ENCODE measurements at regions not wholly inside any gene's neighbourhood (a gene's known extent, or its start where the extent isn't known, plus 50 kb on each side); places are given as distances from the start of the nearest gene placed in this dataset.

DNA sequence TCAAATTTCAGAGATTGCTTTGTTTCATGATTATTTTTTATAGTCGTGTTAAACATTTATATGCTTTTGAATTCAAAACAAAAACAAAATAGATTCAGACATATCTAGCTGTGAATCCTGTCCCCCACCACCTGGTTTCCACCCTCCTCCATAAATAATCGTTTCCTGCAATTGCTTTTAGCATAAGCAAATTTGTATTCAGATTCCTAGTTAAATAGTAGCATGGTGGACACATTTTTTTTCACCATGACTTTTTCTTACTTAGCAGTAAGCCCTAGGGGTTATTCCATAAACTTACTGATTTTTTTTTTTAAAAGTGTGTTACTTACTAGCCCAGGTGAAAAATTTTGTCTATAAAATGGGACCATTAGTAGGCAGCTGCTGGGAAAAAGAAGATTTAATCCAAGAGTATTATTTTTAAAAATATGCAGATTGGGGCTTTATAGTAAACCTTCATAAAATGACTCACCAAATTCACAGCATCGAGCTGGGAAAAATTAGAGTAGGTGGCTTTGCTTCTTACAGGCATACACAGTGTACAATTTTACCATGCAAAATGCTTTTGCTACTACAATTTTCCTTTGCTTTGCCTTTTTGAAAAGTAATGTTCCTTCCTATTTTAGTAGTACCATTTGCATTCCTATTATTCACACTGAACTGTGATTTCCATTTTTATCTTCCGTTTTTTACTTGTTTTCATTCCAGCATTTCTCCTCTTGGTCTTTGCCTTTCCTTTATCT is 117.8 kb downstream of the BTG1 start:
- no peak for TF ChIP-seq POLR2A (IDR thresholded peaks at IDR 0.05)
- TF ChIP-seq, protein P1, sequence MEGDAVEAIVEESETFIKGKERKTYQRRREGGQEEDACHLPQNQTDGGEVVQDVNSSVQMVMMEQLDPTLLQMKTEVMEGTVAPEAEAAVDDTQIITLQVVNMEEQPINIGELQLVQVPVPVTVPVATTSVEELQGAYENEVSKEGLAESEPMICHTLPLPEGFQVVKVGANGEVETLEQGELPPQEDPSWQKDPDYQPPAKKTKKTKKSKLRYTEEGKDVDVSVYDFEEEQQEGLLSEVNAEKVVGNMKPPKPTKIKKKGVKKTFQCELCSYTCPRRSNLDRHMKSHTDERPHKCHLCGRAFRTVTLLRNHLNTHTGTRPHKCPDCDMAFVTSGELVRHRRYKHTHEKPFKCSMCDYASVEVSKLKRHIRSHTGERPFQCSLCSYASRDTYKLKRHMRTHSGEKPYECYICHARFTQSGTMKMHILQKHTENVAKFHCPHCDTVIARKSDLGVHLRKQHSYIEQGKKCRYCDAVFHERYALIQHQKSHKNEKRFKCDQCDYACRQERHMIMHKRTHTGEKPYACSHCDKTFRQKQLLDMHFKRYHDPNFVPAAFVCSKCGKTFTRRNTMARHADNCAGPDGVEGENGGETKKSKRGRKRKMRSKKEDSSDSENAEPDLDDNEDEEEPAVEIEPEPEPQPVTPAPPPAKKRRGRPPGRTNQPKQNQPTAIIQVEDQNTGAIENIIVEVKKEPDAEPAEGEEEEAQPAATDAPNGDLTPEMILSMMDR (IDR thresholded peaks at IDR 0.05), result no peak
- TF ChIP-seq POLR2AphosphoS5 (IDR thresholded peaks at IDR 0.05), result no peak
- TF ChIP-seq EP300 (IDR thresholded peaks at IDR 0.05; ENCODE audit: low read depth), result no peak
